ENCODE measurements at regions not wholly inside any gene's neighbourhood (a gene's known extent, or its start where the extent isn't known, plus 50 kb on each side); places are given as distances from the start of the nearest gene placed in this dataset.

DNA sequence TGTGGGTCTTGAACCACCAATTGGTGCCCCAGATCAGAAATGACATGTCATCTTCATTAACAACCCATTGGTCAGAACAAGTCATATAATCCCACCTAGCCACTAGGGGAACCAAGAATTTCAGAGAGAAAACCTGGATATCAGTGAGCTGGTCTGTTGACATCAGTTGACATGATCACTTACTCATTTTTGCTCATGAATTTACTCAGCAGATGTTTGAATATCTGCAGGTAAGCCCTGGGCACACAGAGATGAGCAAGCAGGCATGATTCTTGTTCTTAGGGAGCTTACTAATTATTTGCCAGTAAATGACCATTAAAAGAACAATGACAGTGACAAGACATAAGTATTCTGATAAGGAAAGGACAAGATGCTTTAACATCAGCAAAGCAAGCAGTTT, 64.3 kb upstream of the PLCL2 start:
- TF ChIP-seq POLR2AphosphoS5 (IDR thresholded peaks at IDR 0.05) (no peak), EP300 (IDR thresholded peaks at IDR 0.05) (no peak)
